ENCODE measurements at regions not wholly inside any gene's neighbourhood (a gene's known extent, or its start where the extent isn't known, plus 50 kb on each side); places are given as distances from the start of the nearest gene placed in this dataset.

- TF ChIP-seq IRF2 (CRISPR knock-in tag; IDR thresholded peaks at IDR 0.05; ENCODE audit: borderline replicate concordance, low read depth) (no peak), CBFB (CRISPR knock-in tag; IDR thresholded peaks at IDR 0.05; ENCODE audit: low read depth) (no peak), ERG (CRISPR knock-in tag; IDR thresholded peaks at IDR 0.05) (no peak)
These were observed 291.1 kb upstream of the MCTP2 start (continued) for GRCh38 chr15:93940226-93940625.

GRCh38 chr15:93932164-93932776 is 299.1 kb upstream of the MCTP2 start:
- POLR2A ChIA-PET: no interaction called here
- no peak for TF ChIP-seq ZSCAN18 (CRISPR knock-in tag; IDR thresholded peaks at IDR 0.05)
- no peak for TF ChIP-seq IRF1 (CRISPR knock-in tag; IDR thresholded peaks at IDR 0.05)
- no peak for TF ChIP-seq NR1H2 (CRISPR knock-in tag; IDR thresholded peaks at IDR 0.05)
- no peak for TF ChIP-seq AFF4 (CRISPR knock-in tag; IDR thresholded peaks at IDR 0.05; ENCODE audit: borderline replicate concordance)
- TF ChIP-seq GRHL2 (CRISPR knock-in tag; IDR thresholded peaks at IDR 0.05; ENCODE audit: insufficient replicate concordance, severe bottlenecking): no peak
- TF ChIP-seq ZNF532 (CRISPR knock-in tag; IDR thresholded peaks at IDR 0.05; ENCODE audit: borderline replicate concordance): no peak
- no peak for TF ChIP-seq ZNF396 (CRISPR knock-in tag; IDR thresholded peaks at IDR 0.05; ENCODE audit: borderline replicate concordance)
- no peak for TF ChIP-seq TEAD1 (CRISPR knock-in tag; IDR thresholded peaks at IDR 0.05)
- TF ChIP-seq SMAD3 (CRISPR knock-in tag; IDR thresholded peaks at IDR 0.05; ENCODE audit: borderline replicate concordance): no peak
- no peak for TF ChIP-seq ZNF416 (CRISPR knock-in tag; IDR thresholded peaks at IDR 0.05)
- TF ChIP-seq GTF2I (CRISPR knock-in tag; conservative IDR thresholded peaks at IDR 0.05): no peak
- H3K9me3 Mint-ChIP-seq: no peaks in the 10 kb centered on the region
- DNase-seq (ENCODE audit: low spot score) (no peak), ATAC-seq (no peak)
- H3K4me1 Mint-ChIP-seq: peaks cover 10% of the 10 kb centered on the region
- no peak overlapping the region for H3K27ac Mint-ChIP-seq
- H3K36me3 Mint-ChIP-seq: no peaks in the 10 kb centered on the region
- no peak overlapping the region for H3K4me3 Mint-ChIP-seq
- CTCF ChIA-PET: no interaction called here
- H3K27me3 Mint-ChIP-seq (ENCODE audit: low read depth): no peaks in the 10 kb centered on the region
